ENCODE measurements at regions not wholly inside any gene's neighbourhood (a gene's known extent, or its start where the extent isn't known, plus 50 kb on each side); places are given as distances from the start of the nearest gene placed in this dataset.
A peak's percentile ranks its signal among the peaks of the same experiment; 100 is the strongest.
"Not testable (repeated sequence)": the region's sequence is repeated elsewhere in the genome, so short reads cannot be mapped to it uniquely, and the experiment has no call there.

GRCh38 chr2:109690822-109691541 is 76.8 kb downstream of the SOWAHC start:
- DNase-seq (ENCODE audit: low spot score) = no peak

DNA sequence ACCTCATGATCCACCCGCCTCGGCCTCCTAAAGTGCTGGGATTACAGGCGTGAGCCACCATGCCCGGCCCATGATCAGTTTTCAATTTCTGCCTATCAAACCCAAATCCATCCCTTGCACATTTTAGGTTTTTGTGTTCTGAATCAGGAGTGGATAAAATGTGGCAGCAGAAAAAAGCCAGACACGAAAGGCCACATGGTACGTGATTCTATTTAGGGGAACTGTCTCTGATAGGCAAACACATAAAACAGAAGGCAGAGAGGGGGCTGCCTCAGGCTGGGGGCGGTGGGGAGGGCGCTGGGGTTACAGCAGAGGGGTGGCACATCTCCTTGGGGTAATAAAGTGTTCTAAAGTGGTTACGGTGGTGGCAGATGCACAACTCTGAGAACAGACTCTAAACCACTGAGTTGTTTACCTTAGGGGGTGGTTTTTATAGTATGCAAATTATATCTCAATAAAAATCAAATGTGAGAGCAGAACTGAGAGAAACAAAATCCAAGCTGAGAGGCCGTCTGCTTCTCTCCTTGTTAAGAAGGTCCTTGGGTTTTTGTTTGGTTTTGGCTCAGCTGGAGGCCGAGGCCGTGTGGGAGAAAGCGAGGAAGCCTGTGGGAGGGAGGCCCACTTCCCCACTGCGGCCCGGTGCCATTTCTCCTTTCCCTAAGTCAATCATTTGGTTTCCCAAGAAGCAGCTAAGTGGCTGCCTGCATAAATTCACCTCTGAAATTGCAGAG is 78.0 kb downstream of the SOWAHC start:
- DNase-seq (ENCODE audit: low spot score) = no peak

- not testable (repeated sequence) for DNase-seq (ENCODE audit: low spot score)
These were observed 78.7 kb downstream of the SOWAHC start for GRCh38 chr2:109692831-109693230.

GRCh38 chr2:109693292-109693691 is 79.1 kb downstream of the SOWAHC start:
- DNase-seq (ENCODE audit: low spot score) = not testable (repeated sequence)

DNA sequence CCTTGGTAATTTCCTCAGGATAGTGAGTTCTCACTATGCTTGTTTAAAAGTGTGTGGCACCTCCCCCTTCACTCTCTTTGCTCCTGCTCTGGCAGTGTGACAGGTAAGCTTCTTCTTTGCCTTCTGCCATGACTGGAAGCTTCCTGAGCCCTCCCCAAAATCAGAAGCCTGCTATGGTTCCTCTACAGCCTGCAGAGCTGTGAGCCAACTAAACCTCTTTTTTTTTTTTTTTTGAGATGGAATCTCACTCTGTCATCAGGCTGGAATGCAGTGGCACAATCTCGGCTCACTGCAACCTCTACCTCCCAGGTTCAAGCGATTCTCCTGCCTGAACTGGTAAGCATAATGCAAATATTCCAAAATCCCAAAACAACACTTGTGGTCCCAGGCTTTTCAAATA is 80.0 kb downstream of the SOWAHC start:
- DNase-seq (ENCODE audit: low spot score) = no peak

DNA sequence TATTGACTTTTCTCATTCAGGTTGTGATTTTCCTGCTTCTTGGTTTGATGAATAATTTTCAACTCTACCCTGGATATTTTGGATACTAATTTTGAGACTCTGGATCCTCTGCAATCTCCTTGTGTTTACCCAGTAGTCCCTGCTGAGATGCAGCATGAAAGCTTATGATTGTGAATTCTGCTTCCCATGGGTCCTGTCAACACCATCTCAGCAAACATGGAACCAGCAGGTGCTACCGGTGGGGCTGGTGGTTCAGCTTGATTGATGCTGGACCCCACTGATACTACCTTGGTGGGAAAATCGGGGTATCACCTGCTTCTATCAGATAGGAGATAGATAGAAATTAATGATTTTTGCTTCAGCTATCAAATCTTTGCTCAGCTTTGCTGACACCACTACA is 81.1 kb downstream of the SOWAHC start:
- no peak for DNase-seq (ENCODE audit: low spot score)

GRCh38 chr2:109699646-109700045 is 85.5 kb downstream of the SOWAHC start:
- DNase-seq (ENCODE audit: low spot score) = peak; percentile 31

DNA sequence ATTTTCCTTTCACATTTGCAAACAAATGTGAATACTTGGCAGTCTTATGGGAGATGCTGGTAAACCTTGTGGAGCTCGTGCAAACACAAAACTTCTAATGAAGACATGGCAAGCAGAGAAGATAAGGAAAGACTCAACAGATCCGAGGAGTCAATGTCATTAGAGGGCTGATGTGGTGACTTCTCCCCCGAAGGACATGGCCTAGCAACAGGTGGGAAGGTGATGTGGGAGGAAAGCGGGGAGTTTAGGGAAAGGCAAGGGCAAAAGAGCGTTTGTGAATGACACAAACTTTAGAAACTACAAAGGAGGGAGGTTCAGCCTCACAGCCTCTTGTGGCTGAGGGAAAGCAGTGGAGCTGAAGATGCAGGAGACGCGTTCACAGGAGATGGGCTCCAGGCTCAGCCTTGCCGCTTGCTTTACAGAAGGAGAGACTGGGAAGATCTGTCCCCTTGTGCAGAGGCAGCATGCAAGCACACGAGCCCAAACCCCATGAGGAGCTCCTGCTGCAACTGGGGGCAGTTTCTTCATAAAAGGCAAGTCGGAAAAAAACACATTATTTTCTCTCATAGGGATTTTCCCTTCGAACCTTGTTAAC is 86.6 kb downstream of the SOWAHC start:
- no peak for DNase-seq (ENCODE audit: low spot score)

- DNase-seq (ENCODE audit: low spot score) = no peak
These were observed 87.2 kb downstream of the SOWAHC start for GRCh38 chr2:109701362-109701761.

DNA sequence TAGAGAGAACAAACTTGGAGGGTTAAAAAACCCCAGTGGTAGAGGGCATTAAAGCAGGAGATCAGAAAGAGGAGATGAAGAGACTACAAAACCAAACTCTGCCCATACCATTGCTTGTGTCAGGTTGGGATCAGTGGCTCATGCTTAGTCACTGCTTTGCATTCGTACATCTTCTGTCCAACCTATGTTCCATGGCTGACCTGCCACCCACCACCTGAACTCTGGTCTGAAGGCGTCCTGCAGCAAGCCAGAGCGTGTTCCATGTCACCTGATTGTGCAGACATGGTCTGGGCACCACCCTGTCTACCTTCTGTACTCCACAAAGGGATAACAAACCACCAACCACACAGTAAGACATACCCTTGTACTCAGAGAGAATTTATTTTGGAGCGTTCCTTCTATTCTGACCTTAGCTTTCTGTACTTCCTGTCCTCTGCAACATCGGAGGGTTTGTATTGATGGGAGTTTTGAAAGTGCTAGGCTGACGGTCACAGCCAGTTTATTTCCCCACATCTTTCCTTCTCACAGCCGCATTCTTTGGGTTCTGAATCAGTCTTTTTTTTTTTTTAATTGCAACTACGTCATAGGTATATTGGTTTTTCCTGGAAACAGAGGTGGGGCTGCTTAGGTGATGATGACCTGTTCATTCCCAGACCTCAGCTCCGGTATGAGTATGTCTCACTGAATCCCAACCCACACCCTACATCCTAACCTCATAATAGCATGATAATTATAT is 88.3 kb downstream of the SOWAHC start:
- DNase-seq (ENCODE audit: low spot score) = no peak

- DNase-seq (ENCODE audit: low spot score) = no peak
These were observed 88.9 kb downstream of the SOWAHC start for GRCh38 chr2:109703077-109703476.

DNA sequence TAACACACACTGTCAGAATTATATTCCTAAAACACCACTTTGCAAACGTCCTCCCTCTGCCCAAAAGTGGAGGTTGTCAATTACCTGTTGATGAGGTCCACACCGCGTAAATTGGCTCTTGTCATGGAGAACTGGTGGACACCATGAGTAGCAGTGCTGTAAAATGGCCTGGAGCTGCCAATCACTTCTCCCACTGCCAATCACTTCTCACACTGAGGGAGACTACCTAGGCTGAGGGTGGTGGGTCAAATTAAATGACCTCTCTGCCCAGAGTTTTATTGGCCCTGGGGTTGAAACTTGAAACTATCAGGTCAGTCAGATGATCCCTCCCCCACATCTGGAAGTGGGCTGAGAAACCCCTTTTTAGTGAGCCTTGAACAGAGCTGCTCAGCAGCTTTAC is 89.6 kb downstream of the SOWAHC start:
- no peak for DNase-seq (ENCODE audit: low spot score)

- DNase-seq (ENCODE audit: low spot score) = no peak
These were observed 86.6 kb upstream of the RGPD5 start for GRCh38 chr2:109707281-109708147.

DNA sequence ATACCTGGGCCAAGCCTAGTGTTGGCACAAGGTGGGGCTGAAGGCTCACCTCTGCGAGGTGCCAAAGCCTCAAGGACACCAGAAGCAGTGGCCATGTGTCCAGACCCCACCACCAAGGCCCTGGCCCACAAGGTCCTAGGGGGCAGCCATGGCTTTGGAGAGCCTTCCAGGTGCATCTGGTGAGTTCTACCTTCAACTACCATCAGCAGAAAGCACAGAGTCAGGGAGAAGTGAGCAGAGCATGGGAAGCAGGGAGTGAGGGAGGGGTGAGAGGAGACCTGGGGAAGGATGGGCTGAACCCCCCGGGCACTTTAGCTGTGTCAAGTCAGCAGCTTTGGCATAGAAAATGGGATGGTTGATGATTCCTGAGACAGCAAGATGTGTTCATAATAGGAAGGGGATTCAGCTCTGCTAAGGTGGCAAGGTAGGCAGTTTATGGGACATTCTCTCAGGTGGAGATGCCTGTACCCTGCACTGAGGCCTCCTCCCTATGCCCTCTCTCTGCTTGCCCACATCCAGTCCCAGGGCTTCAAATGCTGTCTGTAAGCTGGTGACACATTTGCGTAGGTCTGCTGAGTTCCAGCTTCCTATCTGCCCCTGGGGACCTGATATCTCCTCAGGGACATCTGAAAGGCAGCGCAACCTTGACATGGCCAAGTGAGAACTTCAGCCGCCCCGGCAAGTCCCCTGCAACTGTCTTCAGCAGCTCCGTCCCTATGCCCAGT is 83.4 kb upstream of the RGPD5 start:
- DNase-seq (ENCODE audit: low spot score) = no peak

DNA sequence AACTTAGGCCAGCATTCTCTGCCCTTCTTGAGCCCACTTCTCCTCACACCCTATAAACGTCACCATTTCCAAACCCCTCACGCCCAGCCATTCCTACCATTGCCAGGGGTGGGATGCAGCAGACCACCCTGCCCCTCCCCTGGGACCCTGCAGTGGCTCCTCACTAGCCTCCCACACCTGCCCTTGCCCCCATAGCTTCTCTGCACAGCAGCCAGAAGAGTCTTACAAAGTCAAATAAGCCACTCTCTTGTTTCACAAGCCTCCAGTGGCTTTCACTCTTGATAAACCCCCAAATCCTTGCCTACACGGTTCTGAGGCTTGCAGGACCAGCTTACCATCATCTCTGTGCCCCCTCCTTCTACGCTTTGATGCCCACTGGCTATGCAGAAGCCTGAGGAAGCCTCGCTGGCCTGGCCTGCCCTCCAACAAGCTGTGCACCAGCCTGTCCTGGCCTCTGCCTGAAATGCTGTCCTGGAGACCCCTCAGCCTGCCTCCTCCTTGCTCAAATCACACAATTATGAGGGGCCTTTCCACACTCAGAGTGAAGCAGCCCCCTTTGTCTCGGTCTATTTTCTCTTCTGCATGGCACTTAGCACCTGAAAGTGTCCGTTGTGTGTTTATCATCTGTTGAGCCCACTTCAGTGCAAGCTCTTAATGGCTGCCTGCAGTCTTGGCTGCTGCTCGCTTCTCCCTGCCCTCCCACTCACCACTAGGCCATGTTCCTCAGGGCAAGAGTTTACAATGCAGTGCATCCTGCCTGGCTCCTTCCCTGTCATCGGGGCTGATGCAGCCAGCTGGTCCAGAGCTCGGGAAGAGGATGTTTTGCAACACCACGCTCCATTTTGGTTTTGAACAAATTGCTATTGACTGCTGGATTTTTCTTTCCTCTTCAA is 82.6 kb upstream of the RGPD5 start:
- DNase-seq (ENCODE audit: low spot score) = no peak

GRCh38 chr2:109712123-109712449 is 82.0 kb upstream of the RGPD5 start:
- DNase-seq (ENCODE audit: low spot score) = no peak

- DNase-seq (ENCODE audit: low spot score) = no peak
These were observed 81.4 kb upstream of the RGPD5 start for GRCh38 chr2:109712746-109713145.

DNA sequence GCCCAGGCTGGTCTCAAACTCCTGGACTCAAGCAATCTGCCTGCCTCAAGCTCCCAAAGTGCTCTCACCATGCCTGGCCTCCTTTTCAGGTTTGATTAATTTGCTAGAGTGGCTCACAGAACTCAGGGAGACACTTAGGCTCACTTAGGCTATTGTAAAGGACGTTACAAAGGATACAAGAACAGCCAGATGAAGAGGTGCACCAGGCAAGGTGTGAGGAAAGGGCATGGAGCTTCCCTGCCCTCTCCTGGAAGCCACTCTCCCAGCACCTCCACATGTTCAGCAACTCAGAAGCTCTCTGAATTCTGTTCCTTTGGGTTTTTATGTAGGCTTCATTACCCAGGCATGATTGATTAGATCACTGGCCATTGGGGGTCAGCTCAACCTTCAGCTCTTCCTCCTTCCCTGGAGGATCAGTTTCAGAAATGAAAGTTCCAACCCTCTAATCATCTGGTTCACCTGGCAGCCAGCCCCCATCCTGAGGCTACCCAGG is 78.7 kb upstream of the RGPD5 start:
- no peak for DNase-seq (ENCODE audit: low spot score)

DNA sequence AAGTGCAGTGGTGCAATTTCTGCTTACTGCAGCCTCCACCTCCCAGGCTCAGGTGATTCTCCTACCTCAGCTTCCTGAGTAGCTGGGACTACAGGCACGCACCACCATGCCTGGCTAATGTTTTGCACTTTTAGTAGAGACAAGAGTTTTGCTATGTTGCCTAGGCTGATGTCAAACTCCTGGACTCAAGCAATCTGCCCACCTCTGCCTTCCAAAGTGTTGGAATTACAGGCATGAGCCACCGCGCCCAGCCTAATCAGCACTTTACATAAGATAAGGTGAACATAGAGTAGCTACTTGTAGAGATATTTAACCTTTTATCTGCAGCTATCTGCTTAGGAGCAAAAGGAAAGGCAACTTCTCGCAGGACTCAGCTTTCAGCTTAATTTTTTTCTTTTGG is 77.5 kb upstream of the RGPD5 start:
- DNase-seq (ENCODE audit: low spot score) = not testable (repeated sequence)

GRCh38 chr2:109718139-109718538 is 76.0 kb upstream of the RGPD5 start:
- DNase-seq (ENCODE audit: low spot score) = no peak

Measured in hepatic stellate cell (primary cell).